ENCODE measurements at regions not wholly inside any gene's neighbourhood (a gene's known extent, or its start where the extent isn't known, plus 50 kb on each side); places are given as distances from the start of the nearest gene placed in this dataset.

- H3K4me1 Mint-ChIP-seq = peaks cover 13% of the 10 kb centered on the region
- Histone ChIP-seq H3K27me3 (replicated peaks in 1 of 4; ENCODE audit: control extremely low read depth in 1 of 4, control insufficient read depth in 3 of 4, insufficient read depth in 4 of 4, low read length in 3 of 4) (no peaks in the 10 kb centered on the region), H3K36me3 (replicated peaks in 1 of 2; ENCODE audit: control extremely low read depth in 1 of 2, control insufficient read depth in 1 of 2, extremely low read depth in 1 of 2, insufficient read depth in 2 of 2, low read length in 1 of 2) (no peaks in the 10 kb centered on the region), H3K9me3 (ENCODE audit: control extremely low read depth in 1 of 3, control insufficient read depth in 2 of 3, insufficient read depth in 1 of 3, low read length in 2 of 3) (no peaks in the 10 kb centered on the region), H4K20me1 (ENCODE audit: control insufficient read depth, insufficient read depth, low read length, poor library complexity, severe bottlenecking) (no peaks in the 10 kb centered on the region), H2AFZ (ENCODE audit: insufficient read depth, low read depth, low read length, poor library complexity, severe bottlenecking) (no peak overlapping the region), H3K4me2 (replicated peaks; ENCODE audit: low read depth, low read length, poor library complexity, severe bottlenecking) (no peak overlapping the region), H3K9ac (ENCODE audit: low read length) (no peak overlapping the region), H3K79me2 (ENCODE audit: control insufficient read depth, insufficient read depth, low read length) (no peaks in the 10 kb centered on the region), H3K4me1 (ENCODE audit: control insufficient read depth in 2 of 2, insufficient read depth in 2 of 2, low read length in 2 of 2) (peaks cover 4 to 6% of the 10 kb centered on the region in 2 donors), H3K27ac (ENCODE audit: low read length in 2 of 2) (no peak overlapping the region), H3K4me3 (ENCODE audit: control extremely low read depth in 1 of 5, extremely low read depth in 1 of 5, insufficient read depth in 1 of 5, low read depth in 2 of 5, low read length in 4 of 5) (no peak overlapping the region)
- H3K27me3 Mint-ChIP-seq = peaks cover 9% of the 10 kb centered on the region
- no CpG with 5 or more reads among the region's 3 CpGs for WGBS (ENCODE audit: insufficient coverage)
- no peak for ATAC-seq (ENCODE audit: low read depth)
- no peak overlapping the region for H3K27ac Mint-ChIP-seq
- DNase-seq = no peak
- H3K4me3 Mint-ChIP-seq = no peak overlapping the region
- POLR2A ChIA-PET = no interaction called here
- H3K9me3 Mint-ChIP-seq (ENCODE audit: insufficient read depth) = no peaks in the 10 kb centered on the region
- TF ChIP-seq EZH2 (IDR thresholded peaks at IDR 0.05; ENCODE audit: borderline replicate concordance, insufficient read depth, low read depth, low read length, poor library complexity, severe bottlenecking) (no peak), CTCF (IDR thresholded peaks at IDR 0.05) (no peak)
- intact Hi-C loops (cut with micrococcal nuclease) = no loop called here
- CTCF ChIA-PET = no interaction called here
Observed at GRCh38 chr10:62561151-62561550, 187.0 kb downstream of the ZNF365 start.

GRCh38 chr10:62562101-62562500 is 187.9 kb downstream of the ZNF365 start:
- no peaks in the 10 kb centered on the region for H3K9me3 ChIP-seq (ENCODE audit: control extremely low read depth in 1 of 3, control insufficient read depth in 2 of 3, insufficient read depth in 1 of 3, low read length in 2 of 3)
- H3K4me3 Mint-ChIP-seq = no peak overlapping the region
- H3K27ac ChIP-seq (ENCODE audit: low read length in 2 of 2) = no peak overlapping the region
- peaks cover 4 to 6% of the 10 kb centered on the region in 2 donors for H3K4me1 ChIP-seq (ENCODE audit: control insufficient read depth in 2 of 2, insufficient read depth in 2 of 2, low read length in 2 of 2)
- no peak overlapping the region for H3K4me3 ChIP-seq (ENCODE audit: control extremely low read depth in 1 of 5, extremely low read depth in 1 of 5, insufficient read depth in 1 of 5, low read depth in 2 of 5, low read length in 4 of 5)
- peaks cover 13% of the 10 kb centered on the region for H3K4me1 Mint-ChIP-seq
- H3K27me3 Mint-ChIP-seq = peaks cover 9% of the 10 kb centered on the region
- no peak overlapping the region for H2AFZ ChIP-seq (ENCODE audit: insufficient read depth, low read depth, low read length, poor library complexity, severe bottlenecking)
- TF ChIP-seq CTCF (IDR thresholded peaks at IDR 0.05) (no peak), EZH2 (IDR thresholded peaks at IDR 0.05; ENCODE audit: borderline replicate concordance, insufficient read depth, low read depth, low read length, poor library complexity, severe bottlenecking) (no peak)
- H3K9me3 Mint-ChIP-seq (ENCODE audit: insufficient read depth) = no peaks in the 10 kb centered on the region
- WGBS (ENCODE audit: insufficient coverage) = 100% methylated on average over 2 of the region's 2 CpGs
- DNase-seq = no peak
- no peak for ATAC-seq (ENCODE audit: low read depth)
- intact Hi-C loops (cut with micrococcal nuclease) = no loop called here
- H3K79me2 ChIP-seq (ENCODE audit: control insufficient read depth, insufficient read depth, low read length) = no peaks in the 10 kb centered on the region
- no peak overlapping the region for H3K9ac ChIP-seq (ENCODE audit: low read length)
- ChIA-PET POLR2A (interaction anchor here (1.3 kb wide), 1 partner anchor 105 kb away, joined by 3 read pairs; no protein-coding TSS in a partner anchor), CTCF (interaction anchor here (0.8 to 1.2 kb wide), 2 partner anchors 32 to 596 kb away, joined by 3 read pairs; no protein-coding TSS in a partner anchor)
- no peak overlapping the region for H3K4me2 ChIP-seq (replicated peaks; ENCODE audit: low read depth, low read length, poor library complexity, severe bottlenecking)
- H3K27me3 ChIP-seq (replicated peaks in 1 of 4; ENCODE audit: control extremely low read depth in 1 of 4, control insufficient read depth in 3 of 4, insufficient read depth in 4 of 4, low read length in 3 of 4) = no peaks in the 10 kb centered on the region
- H3K27ac Mint-ChIP-seq = no peak overlapping the region
- no peaks in the 10 kb centered on the region for H3K36me3 ChIP-seq (replicated peaks in 1 of 2; ENCODE audit: control extremely low read depth in 1 of 2, control insufficient read depth in 1 of 2, extremely low read depth in 1 of 2, insufficient read depth in 2 of 2, low read length in 1 of 2)
- no peaks in the 10 kb centered on the region for H4K20me1 ChIP-seq (ENCODE audit: control insufficient read depth, insufficient read depth, low read length, poor library complexity, severe bottlenecking)
